Prostate gland (tissue), 2 donors: ENCODE measurements at regions not wholly inside any gene's neighbourhood (a gene's known extent, or its start where the extent isn't known, plus 50 kb on each side); places are given as distances from the start of the nearest gene placed in this dataset.

ENCODE experiments used
- POLR2A ChIP-seq: fragments of 450-650 bp; IDR thresholded peaks from one replicate; pipeline ENCODE4 v1.6.1; 2016; ENCODE audit warnings: antibody characterized with exemption, mild to moderate bottlenecking
- POLR2AphosphoS5 ChIP-seq: sonication (generic); formaldehyde crosslinking; IDR thresholded peaks from one replicate; pipeline ENCODE4 v1.6.1; 2017; ENCODE audit warnings: antibody characterized with exemption
- TF ChIP-seq, protein P1 (sequence below), 4 experiments: fragments of 200-600 bp in 2 of 4; fragments of 450-650 bp in 2 of 4; sonication (generic) in 2 of 4; IDR thresholded peaks; 1 replicate in 3 of 4; 2 replicates in 1 of 4; pipeline ENCODE4 v1.5.1; 2016 to 2019; ENCODE audit warnings: antibody characterized with exemption in 4 of 4, mild to moderate bottlenecking in 2 of 4, moderate library complexity in 2 of 4

DNA sequence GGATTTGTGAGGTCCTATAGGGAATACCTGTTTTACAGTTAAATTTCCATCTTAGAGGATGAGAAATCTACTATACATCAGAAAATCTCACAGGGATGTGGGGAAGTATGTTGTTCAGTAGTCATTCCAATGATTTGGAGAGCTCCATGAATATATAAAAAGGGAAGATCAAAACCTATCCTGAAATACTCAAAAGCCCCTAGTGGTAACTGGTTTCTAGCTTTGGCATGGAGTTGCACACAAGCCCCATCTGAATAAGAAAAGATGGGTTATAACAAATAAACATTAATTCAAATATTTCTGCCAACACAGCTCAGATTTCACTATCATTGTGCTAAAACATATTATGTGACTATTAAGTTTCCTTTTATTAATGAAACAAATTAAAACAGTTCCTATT, 101.6 kb downstream of the FBXO8 start:
- TF ChIP-seq POLR2A = no peak
- TF ChIP-seq POLR2AphosphoS5 = no peak
- TF ChIP-seq, protein P1, sequence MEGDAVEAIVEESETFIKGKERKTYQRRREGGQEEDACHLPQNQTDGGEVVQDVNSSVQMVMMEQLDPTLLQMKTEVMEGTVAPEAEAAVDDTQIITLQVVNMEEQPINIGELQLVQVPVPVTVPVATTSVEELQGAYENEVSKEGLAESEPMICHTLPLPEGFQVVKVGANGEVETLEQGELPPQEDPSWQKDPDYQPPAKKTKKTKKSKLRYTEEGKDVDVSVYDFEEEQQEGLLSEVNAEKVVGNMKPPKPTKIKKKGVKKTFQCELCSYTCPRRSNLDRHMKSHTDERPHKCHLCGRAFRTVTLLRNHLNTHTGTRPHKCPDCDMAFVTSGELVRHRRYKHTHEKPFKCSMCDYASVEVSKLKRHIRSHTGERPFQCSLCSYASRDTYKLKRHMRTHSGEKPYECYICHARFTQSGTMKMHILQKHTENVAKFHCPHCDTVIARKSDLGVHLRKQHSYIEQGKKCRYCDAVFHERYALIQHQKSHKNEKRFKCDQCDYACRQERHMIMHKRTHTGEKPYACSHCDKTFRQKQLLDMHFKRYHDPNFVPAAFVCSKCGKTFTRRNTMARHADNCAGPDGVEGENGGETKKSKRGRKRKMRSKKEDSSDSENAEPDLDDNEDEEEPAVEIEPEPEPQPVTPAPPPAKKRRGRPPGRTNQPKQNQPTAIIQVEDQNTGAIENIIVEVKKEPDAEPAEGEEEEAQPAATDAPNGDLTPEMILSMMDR (IDR thresholded peaks at IDR 0.05) = no peak
